CD14-positive monocyte (primary cell): ENCODE measurements at regions not wholly inside any gene's neighbourhood (a gene's known extent, or its start where the extent isn't known, plus 50 kb on each side); places are given as distances from the start of the nearest gene placed in this dataset.

ENCODE experiments used
- DNase-seq, 3 donors: peaks; one replicate each; pipeline ENCODE4 v3.0.0-alpha.2; 2011 to 2022
- H2AFZ ChIP-seq: 2 replicates; pipeline ENCODE4 v1.6.0; 2012; ENCODE audit warnings: mild to moderate bottlenecking, low read depth, low read length, inconsistent platforms; ENCODE audit not compliant: insufficient read depth, poor library complexity, severe bottlenecking
- H3K27ac ChIP-seq, 2 donors: 1 replicate in 1 of 2; 2 replicates in 1 of 2; pipeline ENCODE4 v1.5.1; 2012 to 2013; ENCODE audit warnings: low read length in 2 of 2, control low read depth in 1 of 2, inconsistent platforms in 1 of 2, low read depth in 1 of 2, mild to moderate bottlenecking in 1 of 2
- H3K27me3 ChIP-seq, 2 donors: one replicate each; pipeline versions ENCODE4 v1.6.0 to v1.6.1; 2011 to 2013; ENCODE audit warnings: low read length in 2 of 2; ENCODE audit not compliant: control insufficient read depth in 2 of 2, insufficient read depth in 2 of 2
- H3K36me3 ChIP-seq, 2 donors: replicated peaks in 1 of 2; 1 replicate in 1 of 2; 2 replicates in 1 of 2; pipeline versions ENCODE4 v1.5.1 to v1.6.1; 2012 to 2013; ENCODE audit warnings: low read length in 2 of 2, control low read depth in 1 of 2, inconsistent platforms in 1 of 2, mild to moderate bottlenecking in 1 of 2; ENCODE audit not compliant: insufficient read depth in 2 of 2, control insufficient read depth in 1 of 2
- H3K4me1 ChIP-seq, 2 donors: 1 replicate in 1 of 2; 2 replicates in 1 of 2; pipeline versions ENCODE4 v1.5.1 to v1.6.1; 2012 to 2013; ENCODE audit warnings: low read length in 2 of 2, control low read depth in 1 of 2, inconsistent platforms in 1 of 2, mild to moderate bottlenecking in 1 of 2, moderate library complexity in 1 of 2; ENCODE audit not compliant: insufficient read depth in 2 of 2, control insufficient read depth in 1 of 2
- H3K4me2 ChIP-seq: replicated peaks from 2 replicates; pipeline ENCODE3; 2012; ENCODE audit warnings: low read length, moderate library complexity, mild to moderate bottlenecking; ENCODE audit not compliant: poor library complexity, severe bottlenecking; ENCODE audit errors: extremely low read depth
- H3K4me3 ChIP-seq, 3 experiments: fragments of 200-600 bp in 1 of 3; sonication (generic) in 1 of 3; replicated peaks in 1 of 3; 1 replicate in 2 of 3; 2 replicates in 1 of 3; pipeline ENCODE4 v1.5.1; 2011 to 2013; ENCODE audit warnings: low read length in 3 of 3, mild to moderate bottlenecking in 3 of 3, control low read depth in 2 of 3, low read depth in 2 of 3, inconsistent platforms in 1 of 3, moderate library complexity in 1 of 3
- H3K79me2 ChIP-seq: 2 replicates; pipeline ENCODE4 v1.6.0; 2012; ENCODE audit warnings: mild to moderate bottlenecking, control low read depth, inconsistent platforms, low read length, moderate library complexity; ENCODE audit not compliant: insufficient read depth
- H3K9ac ChIP-seq: 2 replicates; pipeline ENCODE4 v1.6.0; 2017; ENCODE audit warnings: low read length, mild to moderate bottlenecking; ENCODE audit not compliant: insufficient read depth, poor library complexity, severe bottlenecking
- H3K9me3 ChIP-seq, 2 donors: replicated peaks in 1 of 2; 1 replicate in 1 of 2; 2 replicates in 1 of 2; pipeline versions ENCODE4 v1.5.1 to v1.6.1; 2012 to 2013; ENCODE audit warnings: low read length in 2 of 2, control low read depth in 1 of 2; ENCODE audit not compliant: control insufficient read depth in 1 of 2, insufficient read depth in 1 of 2
- H4K20me1 ChIP-seq: 2 replicates; pipeline ENCODE4 v1.6.0; 2012; ENCODE audit warnings: mild to moderate bottlenecking, low read length, control low read depth, moderate library complexity; ENCODE audit not compliant: insufficient read depth
- H3K27ac Mint-ChIP-seq, 7 donors: one replicate each; pipeline ENCODE4 v1.8.0; 2020; ENCODE audit warnings: mild to moderate bottlenecking in 7 of 7, mixed read lengths in 7 of 7, moderate library complexity in 6 of 7, inconsistent platforms in 2 of 7
- H3K27me3 Mint-ChIP-seq, 3 donors: one replicate each; pipeline ENCODE4 v1.8.0; 2021 to 2022; ENCODE audit warnings: low read depth in 3 of 3, mild to moderate bottlenecking in 3 of 3, mixed read lengths in 3 of 3, moderate library complexity in 3 of 3, inconsistent platforms in 1 of 3
- H3K36me3 Mint-ChIP-seq, 2 donors: one replicate each; pipeline ENCODE4 v1.8.0; 2020; ENCODE audit warnings: mixed read lengths in 2 of 2, inconsistent platforms in 1 of 2, mild to moderate bottlenecking in 1 of 2
- H3K4me1 Mint-ChIP-seq: one replicate; pipeline ENCODE4 v1.8.0; 2020; ENCODE audit warnings: mild to moderate bottlenecking, mixed read lengths
- H3K4me3 Mint-ChIP-seq, 2 donors: one replicate each; pipeline ENCODE4 v1.8.0; 2020; ENCODE audit warnings: mild to moderate bottlenecking in 2 of 2, mixed read lengths in 2 of 2, moderate library complexity in 1 of 2
- H3K9me3 Mint-ChIP-seq, 7 donors: one replicate each; pipeline ENCODE4 v1.8.0; 2020 to 2022; ENCODE audit warnings: mixed read lengths in 7 of 7, mild to moderate bottlenecking in 6 of 7, moderate library complexity in 6 of 7, inconsistent platforms in 2 of 7
- CTCF ChIP-seq: fragments of 200-600 bp; IDR thresholded peaks from one replicate; pipeline ENCODE4 v1.8.0; 2022; ENCODE audit warnings: antibody characterized with exemption, mild to moderate bottlenecking
- WGBS: methylation state at CpG from one replicate; pipeline ENCODE4 v1.1.5; 2013; ENCODE audit warnings: missing lambda C conversion rate; ENCODE audit not compliant: insufficient coverage; 5-methylcytosine and 5-hydroxymethylcytosine counted together
- intact Hi-C, 2 donors: fragments of 100-400 bp; cut with micrococcal nuclease; formaldehyde crosslinking; loops; one replicate each; pipeline versions ENCODE4 v1.15.0 to v1.15.1; 2023

DNA sequence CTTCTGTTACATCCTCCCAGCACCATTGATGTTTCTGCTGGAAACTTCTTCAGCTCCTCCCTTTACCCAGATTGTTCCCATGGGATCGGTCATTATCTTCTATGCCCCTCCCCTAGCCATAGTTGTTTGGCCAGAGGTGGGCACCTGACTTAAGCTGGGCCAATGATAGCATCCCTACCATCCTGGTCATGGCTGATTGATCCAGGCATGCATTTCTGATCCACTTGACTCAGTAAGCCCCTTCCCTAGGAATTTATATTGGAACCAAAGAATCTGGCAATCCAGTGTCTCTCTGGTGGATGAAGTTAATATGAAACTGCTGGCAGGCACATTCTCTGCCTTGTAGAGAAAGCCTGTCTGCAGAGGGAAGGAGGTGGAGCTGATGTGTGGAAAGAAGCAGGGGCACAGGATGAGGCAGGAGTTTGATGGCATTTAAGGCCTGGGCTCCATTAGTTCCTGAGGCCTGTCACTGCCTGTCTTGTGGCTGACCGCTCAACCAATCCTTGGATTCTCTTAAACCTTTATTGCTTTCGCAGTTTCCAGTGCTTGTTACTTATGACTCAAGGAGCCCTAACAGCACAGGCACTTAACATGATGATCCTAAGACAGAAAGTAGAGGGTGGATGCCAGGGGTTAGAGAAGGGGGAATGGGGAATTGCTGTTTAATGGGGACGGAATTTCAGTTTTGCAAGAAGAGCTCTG lies 152.4 kb downstream of the ABCC12 start:
- no peak overlapping the region for H3K27ac Mint-ChIP-seq
- H3K79me2 ChIP-seq, result no peaks in the 10 kb centered on the region
- no peak overlapping the region for H3K9ac ChIP-seq
- 60% methylated on average over 1 of the region's 4 CpGs for WGBS
- H3K4me3 ChIP-seq, result no peak overlapping the region
- no peaks in the 10 kb centered on the region for H4K20me1 ChIP-seq
- H3K9me3 ChIP-seq, result peaks cover 7 to 9% of the 10 kb centered on the region in 2 donors
- no peak overlapping the region for H3K27ac ChIP-seq
- DNase-seq, result no peak
- intact Hi-C loops, result no loop called here
- H2AFZ ChIP-seq, result no peak overlapping the region
- no peak overlapping the region for H3K4me2 ChIP-seq
- no peaks in the 10 kb centered on the region for H3K4me1 Mint-ChIP-seq
- H3K27me3 ChIP-seq, result no peaks in the 10 kb centered on the region
- H3K4me3 Mint-ChIP-seq, result no peak overlapping the region
- H3K36me3 ChIP-seq, result no peaks in the 10 kb centered on the region
- H3K36me3 Mint-ChIP-seq, result no peaks in the 10 kb centered on the region
- TF ChIP-seq CTCF, result no peak
- peaks cover 2 to 13% (median 7%) of the 10 kb centered on the region in 7 donors for H3K9me3 Mint-ChIP-seq
- no peaks in the 10 kb centered on the region for H3K4me1 ChIP-seq
- peaks cover 0 to 4% (median 0%) of the 10 kb centered on the region in 3 donors for H3K27me3 Mint-ChIP-seq

GRCh38 chr16:48001324-48001895 lies 154.4 kb downstream of the ABCC12 start:
- H3K36me3 Mint-ChIP-seq, result no peaks in the 10 kb centered on the region
- intact Hi-C loops, result no loop called here
- no peaks in the 10 kb centered on the region for H3K36me3 ChIP-seq
- no peaks in the 10 kb centered on the region for H4K20me1 ChIP-seq
- no peaks in the 10 kb centered on the region for H3K4me1 Mint-ChIP-seq
- H3K9me3 Mint-ChIP-seq, result peaks cover under 1 to 14% (median 6%) of the 10 kb centered on the region in 7 donors
- no peaks in the 10 kb centered on the region for H3K79me2 ChIP-seq
- peaks cover 7% of the 10 kb centered on the region in 2 donors for H3K9me3 ChIP-seq
- H3K27ac ChIP-seq, result no peak overlapping the region
- no peak overlapping the region for H2AFZ ChIP-seq
- WGBS, result 75% methylated on average over 10 of the region's 13 CpGs
- DNase-seq, result no peak
- H3K27me3 Mint-ChIP-seq, result peaks cover 0 to 5% (median 0%) of the 10 kb centered on the region in 3 donors
- no peaks in the 10 kb centered on the region for H3K4me1 ChIP-seq
- H3K4me2 ChIP-seq, result no peak overlapping the region
- no peak overlapping the region for H3K4me3 Mint-ChIP-seq
- H3K27me3 ChIP-seq, result no peaks in the 10 kb centered on the region
- no peak overlapping the region for H3K9ac ChIP-seq
- H3K4me3 ChIP-seq, result no peak overlapping the region
- no peak for TF ChIP-seq CTCF
- no peak overlapping the region for H3K27ac Mint-ChIP-seq
